CD14-positive monocyte (primary cell): ENCODE measurements at regions not wholly inside any gene's neighbourhood (a gene's known extent, or its start where the extent isn't known, plus 50 kb on each side); places are given as distances from the start of the nearest gene placed in this dataset.

Experiments used
- DNase-seq, 3 donors: peaks; one replicate each; pipeline ENCODE4 v3.0.0-alpha.2; 2011 to 2022
- H2AFZ ChIP-seq: 2 replicates; pipeline ENCODE4 v1.6.0; 2012; ENCODE audit warnings: mild to moderate bottlenecking, low read depth, low read length, inconsistent platforms; ENCODE audit not compliant: insufficient read depth, poor library complexity, severe bottlenecking
- H3K27ac ChIP-seq, 2 donors: 1 replicate in 1 of 2; 2 replicates in 1 of 2; pipeline ENCODE4 v1.5.1; 2012 to 2013; ENCODE audit warnings: low read length in 2 of 2, control low read depth in 1 of 2, inconsistent platforms in 1 of 2, low read depth in 1 of 2, mild to moderate bottlenecking in 1 of 2
- H3K27me3 ChIP-seq, 2 donors: one replicate each; pipeline versions ENCODE4 v1.6.0 to v1.6.1; 2011 to 2013; ENCODE audit warnings: low read length in 2 of 2; ENCODE audit not compliant: control insufficient read depth in 2 of 2, insufficient read depth in 2 of 2
- H3K36me3 ChIP-seq, 2 donors: replicated peaks in 1 of 2; 1 replicate in 1 of 2; 2 replicates in 1 of 2; pipeline versions ENCODE4 v1.5.1 to v1.6.1; 2012 to 2013; ENCODE audit warnings: low read length in 2 of 2, control low read depth in 1 of 2, inconsistent platforms in 1 of 2, mild to moderate bottlenecking in 1 of 2; ENCODE audit not compliant: insufficient read depth in 2 of 2, control insufficient read depth in 1 of 2
- H3K4me1 ChIP-seq, 2 donors: 1 replicate in 1 of 2; 2 replicates in 1 of 2; pipeline versions ENCODE4 v1.5.1 to v1.6.1; 2012 to 2013; ENCODE audit warnings: low read length in 2 of 2, control low read depth in 1 of 2, inconsistent platforms in 1 of 2, mild to moderate bottlenecking in 1 of 2, moderate library complexity in 1 of 2; ENCODE audit not compliant: insufficient read depth in 2 of 2, control insufficient read depth in 1 of 2
- H3K4me2 ChIP-seq: replicated peaks from 2 replicates; pipeline ENCODE3; 2012; ENCODE audit warnings: low read length, moderate library complexity, mild to moderate bottlenecking; ENCODE audit not compliant: poor library complexity, severe bottlenecking; ENCODE audit errors: extremely low read depth
- H3K4me3 ChIP-seq, 3 experiments: fragments of 200-600 bp in 1 of 3; sonication (generic) in 1 of 3; replicated peaks in 1 of 3; 1 replicate in 2 of 3; 2 replicates in 1 of 3; pipeline ENCODE4 v1.5.1; 2011 to 2013; ENCODE audit warnings: low read length in 3 of 3, mild to moderate bottlenecking in 3 of 3, control low read depth in 2 of 3, low read depth in 2 of 3, inconsistent platforms in 1 of 3, moderate library complexity in 1 of 3
- H3K79me2 ChIP-seq: 2 replicates; pipeline ENCODE4 v1.6.0; 2012; ENCODE audit warnings: mild to moderate bottlenecking, control low read depth, inconsistent platforms, low read length, moderate library complexity; ENCODE audit not compliant: insufficient read depth
- H3K9ac ChIP-seq: 2 replicates; pipeline ENCODE4 v1.6.0; 2017; ENCODE audit warnings: low read length, mild to moderate bottlenecking; ENCODE audit not compliant: insufficient read depth, poor library complexity, severe bottlenecking
- H3K9me3 ChIP-seq, 2 donors: replicated peaks in 1 of 2; 1 replicate in 1 of 2; 2 replicates in 1 of 2; pipeline versions ENCODE4 v1.5.1 to v1.6.1; 2012 to 2013; ENCODE audit warnings: low read length in 2 of 2, control low read depth in 1 of 2; ENCODE audit not compliant: control insufficient read depth in 1 of 2, insufficient read depth in 1 of 2
- H4K20me1 ChIP-seq: 2 replicates; pipeline ENCODE4 v1.6.0; 2012; ENCODE audit warnings: mild to moderate bottlenecking, low read length, control low read depth, moderate library complexity; ENCODE audit not compliant: insufficient read depth
- H3K27ac Mint-ChIP-seq, 7 donors: one replicate each; pipeline ENCODE4 v1.8.0; 2020; ENCODE audit warnings: mild to moderate bottlenecking in 7 of 7, mixed read lengths in 7 of 7, moderate library complexity in 6 of 7, inconsistent platforms in 2 of 7
- H3K27me3 Mint-ChIP-seq, 3 donors: one replicate each; pipeline ENCODE4 v1.8.0; 2021 to 2022; ENCODE audit warnings: low read depth in 3 of 3, mild to moderate bottlenecking in 3 of 3, mixed read lengths in 3 of 3, moderate library complexity in 3 of 3, inconsistent platforms in 1 of 3
- H3K36me3 Mint-ChIP-seq, 2 donors: one replicate each; pipeline ENCODE4 v1.8.0; 2020; ENCODE audit warnings: mixed read lengths in 2 of 2, inconsistent platforms in 1 of 2, mild to moderate bottlenecking in 1 of 2
- H3K4me1 Mint-ChIP-seq: one replicate; pipeline ENCODE4 v1.8.0; 2020; ENCODE audit warnings: mild to moderate bottlenecking, mixed read lengths
- H3K4me3 Mint-ChIP-seq, 2 donors: one replicate each; pipeline ENCODE4 v1.8.0; 2020; ENCODE audit warnings: mild to moderate bottlenecking in 2 of 2, mixed read lengths in 2 of 2, moderate library complexity in 1 of 2
- H3K9me3 Mint-ChIP-seq, 7 donors: one replicate each; pipeline ENCODE4 v1.8.0; 2020 to 2022; ENCODE audit warnings: mixed read lengths in 7 of 7, mild to moderate bottlenecking in 6 of 7, moderate library complexity in 6 of 7, inconsistent platforms in 2 of 7
- CTCF ChIP-seq: fragments of 200-600 bp; IDR thresholded peaks from one replicate; pipeline ENCODE4 v1.8.0; 2022; ENCODE audit warnings: antibody characterized with exemption, mild to moderate bottlenecking
- WGBS: methylation state at CpG from one replicate; pipeline ENCODE4 v1.1.5; 2013; ENCODE audit warnings: missing lambda C conversion rate; ENCODE audit not compliant: insufficient coverage; 5-methylcytosine and 5-hydroxymethylcytosine counted together
- intact Hi-C, 2 donors: fragments of 100-400 bp; cut with micrococcal nuclease; formaldehyde crosslinking; loops; one replicate each; pipeline versions ENCODE4 v1.15.0 to v1.15.1; 2023

GRCh38 chr5:106825374-106825773 lies 845.4 kb downstream of the EFNA5 start:
- H3K9me3 Mint-ChIP-seq = peaks cover 0 to 4% (median 0%) of the 10 kb centered on the region in 7 donors
- H4K20me1 ChIP-seq = no peaks in the 10 kb centered on the region
- no peak overlapping the region for H3K27ac Mint-ChIP-seq
- H3K36me3 Mint-ChIP-seq = no peaks in the 10 kb centered on the region
- H3K9me3 ChIP-seq = no peaks in the 10 kb centered on the region
- no peak overlapping the region for H3K4me3 Mint-ChIP-seq
- no peak overlapping the region for H3K27ac ChIP-seq
- H3K27me3 ChIP-seq = no peaks in the 10 kb centered on the region
- DNase-seq = no peak
- no peaks in the 10 kb centered on the region for H3K79me2 ChIP-seq
- no peak overlapping the region for H2AFZ ChIP-seq
- H3K4me1 Mint-ChIP-seq = no peaks in the 10 kb centered on the region
- no peaks in the 10 kb centered on the region for H3K4me1 ChIP-seq
- intact Hi-C loops = no loop called here
- H3K4me3 ChIP-seq = no peak overlapping the region
- no peaks in the 10 kb centered on the region for H3K27me3 Mint-ChIP-seq
- H3K36me3 ChIP-seq = no peaks in the 10 kb centered on the region
- WGBS = no CpG with 5 or more reads among the region's 2 CpGs
- H3K9ac ChIP-seq = no peak overlapping the region
- no peak overlapping the region for H3K4me2 ChIP-seq
- no peak for TF ChIP-seq CTCF

GRCh38 chr5:106822851-106823250 lies 847.9 kb downstream of the EFNA5 start:
- Mint-ChIP-seq H3K4me3 (no peak overlapping the region), H3K36me3 (no peaks in the 10 kb centered on the region), H3K9me3 (peaks cover 0 to 5% (median 2%) of the 10 kb centered on the region in 7 donors), H3K27me3 (no peaks in the 10 kb centered on the region), H3K4me1 (no peaks in the 10 kb centered on the region), H3K27ac (no peak overlapping the region)
- no peak overlapping the region for H3K4me3 ChIP-seq
- H3K79me2 ChIP-seq = no peaks in the 10 kb centered on the region
- WGBS = no CpG with 5 or more reads among the region's 1 CpG
- no peak for DNase-seq
- no peak overlapping the region for H3K27ac ChIP-seq
- intact Hi-C loops = no loop called here
- H4K20me1 ChIP-seq = no peaks in the 10 kb centered on the region
- H3K4me2 ChIP-seq = no peak overlapping the region
- H3K27me3 ChIP-seq = no peaks in the 10 kb centered on the region
- H2AFZ ChIP-seq = no peak overlapping the region
- no peaks in the 10 kb centered on the region for H3K4me1 ChIP-seq
- H3K36me3 ChIP-seq = no peaks in the 10 kb centered on the region
- no peaks in the 10 kb centered on the region for H3K9me3 ChIP-seq
- no peak overlapping the region for H3K9ac ChIP-seq
- no peak for TF ChIP-seq CTCF
